ENCODE measurements at regions not wholly inside any gene's neighbourhood (a gene's known extent, or its start where the extent isn't known, plus 50 kb on each side); places are given as distances from the start of the nearest gene placed in this dataset.

GRCh38 chr10:100684688-100685235 is 60.6 kb upstream of the PAX2 start:
- TF ChIP-seq, protein P1, sequence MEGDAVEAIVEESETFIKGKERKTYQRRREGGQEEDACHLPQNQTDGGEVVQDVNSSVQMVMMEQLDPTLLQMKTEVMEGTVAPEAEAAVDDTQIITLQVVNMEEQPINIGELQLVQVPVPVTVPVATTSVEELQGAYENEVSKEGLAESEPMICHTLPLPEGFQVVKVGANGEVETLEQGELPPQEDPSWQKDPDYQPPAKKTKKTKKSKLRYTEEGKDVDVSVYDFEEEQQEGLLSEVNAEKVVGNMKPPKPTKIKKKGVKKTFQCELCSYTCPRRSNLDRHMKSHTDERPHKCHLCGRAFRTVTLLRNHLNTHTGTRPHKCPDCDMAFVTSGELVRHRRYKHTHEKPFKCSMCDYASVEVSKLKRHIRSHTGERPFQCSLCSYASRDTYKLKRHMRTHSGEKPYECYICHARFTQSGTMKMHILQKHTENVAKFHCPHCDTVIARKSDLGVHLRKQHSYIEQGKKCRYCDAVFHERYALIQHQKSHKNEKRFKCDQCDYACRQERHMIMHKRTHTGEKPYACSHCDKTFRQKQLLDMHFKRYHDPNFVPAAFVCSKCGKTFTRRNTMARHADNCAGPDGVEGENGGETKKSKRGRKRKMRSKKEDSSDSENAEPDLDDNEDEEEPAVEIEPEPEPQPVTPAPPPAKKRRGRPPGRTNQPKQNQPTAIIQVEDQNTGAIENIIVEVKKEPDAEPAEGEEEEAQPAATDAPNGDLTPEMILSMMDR (IDR thresholded peaks at IDR 0.05; ENCODE audit: poor library complexity, severe bottlenecking): no peak
- TF ChIP-seq REST (IDR thresholded peaks at IDR 0.05; ENCODE audit: borderline replicate concordance) (no peak), POLR2AphosphoS5 (IDR thresholded peaks at IDR 0.05) (no peak), EZH2 (IDR thresholded peaks at IDR 0.05; ENCODE audit: borderline replicate concordance, insufficient read depth, low read length, poor library complexity, severe bottlenecking) (no peak), MXI1 (conservative IDR thresholded peaks at IDR 0.05; ENCODE audit: poor library complexity, severe bottlenecking) (no peak), EP300 (conservative IDR thresholded peaks at IDR 0.05; ENCODE audit: poor library complexity, severe bottlenecking) (no peak), RAD21 (conservative IDR thresholded peaks at IDR 0.05) (no peak), TAF1 (IDR thresholded peaks at IDR 0.05; ENCODE audit: low read depth) (no peak), SMC3 (conservative IDR thresholded peaks at IDR 0.05; ENCODE audit: poor library complexity) (no peak)

Data from neural cell (in vitro differentiated cells).